ENCODE measurements at regions not wholly inside any gene's neighbourhood (a gene's known extent, or its start where the extent isn't known, plus 50 kb on each side); places are given as distances from the start of the nearest gene placed in this dataset.

- TF ChIP-seq ZFPM2 (CRISPR knock-in tag; IDR thresholded peaks at IDR 0.05) (no peak), XRCC5 (IDR thresholded peaks at IDR 0.05; ENCODE audit: low read depth, low read length) (no peak), EP300 (IDR thresholded peaks at IDR 0.05; ENCODE audit: low read length) (no peak), SP1 (CRISPR knock-in tag; IDR thresholded peaks at IDR 0.05) (no peak)
These were observed 102.3 kb upstream of the FGGY start (continued) for GRCh38 chr1:59194621-59195020.

- in situ Hi-C loops (cut with MboI): no loop called here
- no peak overlapping the region for H3K27ac ChIP-seq (ENCODE audit: extremely low read depth, low read depth, low read length)
- ATAC-seq (no peak), DNase-seq (ENCODE audit: extremely low read depth in 1 of 4, low spot score in 3 of 4) (no peak), FAIRE-seq (no peak)
- no peak overlapping the region for H2AFZ ChIP-seq (ENCODE audit: low read depth, low read length)
- intact Hi-C loops (cut with micrococcal nuclease): no loop called here
- H3K9me1 ChIP-seq (ENCODE audit: control insufficient read depth, insufficient read depth, low read length): no peaks in the 10 kb centered on the region
- no peaks in the 10 kb centered on the region for H3K9me3 ChIP-seq (replicated peaks; ENCODE audit: control insufficient read depth, insufficient read depth, low read depth, low read length)
- ChIA-PET CTCF (ENCODE audit: low intra/inter-chr PET ratio) (no interaction called here), POLR2A (no interaction called here)
- TF ChIP-seq GATAD2B (IDR thresholded peaks at IDR 0.05; ENCODE audit: borderline replicate concordance) (no peak), HBP1 (CRISPR knock-in tag; IDR thresholded peaks at IDR 0.05) (no peak), PHB2 (IDR thresholded peaks at IDR 0.05; ENCODE audit: low read depth) (no peak), ZC3H11A (IDR thresholded peaks at IDR 0.05; ENCODE audit: low read depth, low read length) (no peak), NFE2 (IDR thresholded peaks at IDR 0.05; ENCODE audit: low read depth) (no peak)
- TF ChIP-seq, protein P1, sequence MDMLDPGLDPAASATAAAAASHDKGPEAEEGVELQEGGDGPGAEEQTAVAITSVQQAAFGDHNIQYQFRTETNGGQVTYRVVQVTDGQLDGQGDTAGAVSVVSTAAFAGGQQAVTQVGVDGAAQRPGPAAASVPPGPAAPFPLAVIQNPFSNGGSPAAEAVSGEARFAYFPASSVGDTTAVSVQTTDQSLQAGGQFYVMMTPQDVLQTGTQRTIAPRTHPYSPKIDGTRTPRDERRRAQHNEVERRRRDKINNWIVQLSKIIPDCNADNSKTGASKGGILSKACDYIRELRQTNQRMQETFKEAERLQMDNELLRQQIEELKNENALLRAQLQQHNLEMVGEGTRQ (CRISPR knock-in tag; IDR thresholded peaks at IDR 0.05): no peak
- no peaks in the 10 kb centered on the region for H3K79me2 ChIP-seq (ENCODE audit: control insufficient read depth, insufficient read depth, low read length)
- peaks cover 5 to 7% of the 10 kb centered on the region in 2 experiments; a peak in 3 of 5 replicates for H3K27me3 ChIP-seq (ENCODE audit: control insufficient read depth in 2 of 2, insufficient read depth in 2 of 2, low read length in 2 of 2)
- no peak overlapping the region for H3K4me2 ChIP-seq (ENCODE audit: insufficient read depth, low read length)
- no peaks in the 10 kb centered on the region for H3K36me3 ChIP-seq (ENCODE audit: control insufficient read depth, insufficient read depth, low read length)
- 0% methylated on average over 1 of the region's 1 CpG for WGBS (ENCODE audit: insufficient coverage, low coverage, missing lambda C conversion rate)
- no peaks in the 10 kb centered on the region for H4K20me1 ChIP-seq (replicated peaks; ENCODE audit: control insufficient read depth, insufficient read depth, low read length)
- H3K9ac ChIP-seq (ENCODE audit: insufficient read depth in 1 of 2, low read depth in 2 of 2, low read length in 2 of 2): no peak overlapping the region
- no peak overlapping the region for H3K4me3 ChIP-seq
- BruUV-seq (replicated peaks): no TSS peak
- H3K4me1 ChIP-seq (replicated peaks in 1 of 2; ENCODE audit: control insufficient read depth in 2 of 2, insufficient read depth in 2 of 2, low read length in 2 of 2): no peaks in the 10 kb centered on the region
These were observed 101.7 kb upstream of the FGGY start for GRCh38 chr1:59195151-59195550.
